IPS-NIHi7 (cell line): ENCODE measurements at regions not wholly inside any gene's neighbourhood (a gene's known extent, or its start where the extent isn't known, plus 50 kb on each side); places are given as distances from the start of the nearest gene placed in this dataset.

Experiments used
- DNase-seq: peaks from one replicate; pipeline ENCODE4 v3.0.0; 2012; ENCODE audit warnings: mixed read lengths; ENCODE audit errors: extremely low spot score

DNA sequence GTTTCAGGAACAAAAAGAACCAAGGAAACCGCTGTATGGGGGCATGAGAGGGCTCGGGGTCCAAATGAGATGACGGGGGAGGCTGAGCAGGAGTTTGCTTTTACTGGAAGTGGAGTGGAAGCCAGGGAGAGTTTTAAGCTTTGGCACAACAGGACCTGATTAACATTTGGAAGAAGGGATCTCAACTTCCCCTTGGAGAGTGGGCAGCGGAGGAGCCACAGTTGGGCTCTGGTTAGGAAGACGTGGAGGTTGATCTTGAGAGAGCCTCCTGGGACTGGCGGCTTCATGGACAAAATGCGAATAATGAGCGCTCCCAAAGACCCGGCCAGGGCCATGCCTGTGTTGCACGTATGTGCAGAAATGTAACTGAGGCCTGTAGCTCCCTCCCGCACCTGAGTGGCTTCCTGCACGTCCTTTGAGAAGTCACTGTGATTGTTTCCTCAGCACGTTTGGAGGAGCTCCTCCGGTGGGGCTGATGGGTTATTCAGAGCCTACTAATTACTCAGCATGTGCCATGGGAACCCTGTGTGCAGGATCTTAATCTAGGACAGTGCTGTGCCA is 595.3 kb upstream of the MGMT start:
- DNase-seq: no peak

GRCh38 chr10:128873411-128874054 is 593.5 kb upstream of the MGMT start:
- no peak for DNase-seq

DNA sequence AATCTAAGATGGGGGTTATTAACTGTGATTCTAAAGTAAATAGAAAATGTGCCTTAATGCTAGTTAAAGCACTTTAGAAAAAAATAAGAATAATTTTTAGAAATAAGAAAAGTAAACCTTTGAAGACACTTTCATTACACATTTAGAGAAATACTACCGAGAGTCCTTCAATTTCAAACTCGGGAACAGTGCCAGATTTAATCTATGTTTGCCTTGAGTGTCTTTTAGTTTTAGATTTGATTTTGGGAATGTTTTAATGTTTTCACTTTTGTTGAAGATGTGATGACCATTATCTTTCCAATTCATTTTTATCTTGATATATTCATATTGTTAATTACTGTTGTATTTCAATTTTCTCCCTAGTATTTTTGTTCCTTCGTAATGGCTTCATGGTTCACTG is 592.7 kb upstream of the MGMT start:
- no peak for DNase-seq

GRCh38 chr10:128875030-128875744 is 591.9 kb upstream of the MGMT start:
- no peak for DNase-seq

GRCh38 chr10:128875956-128876736 is 590.9 kb upstream of the MGMT start:
- no peak for DNase-seq

DNA sequence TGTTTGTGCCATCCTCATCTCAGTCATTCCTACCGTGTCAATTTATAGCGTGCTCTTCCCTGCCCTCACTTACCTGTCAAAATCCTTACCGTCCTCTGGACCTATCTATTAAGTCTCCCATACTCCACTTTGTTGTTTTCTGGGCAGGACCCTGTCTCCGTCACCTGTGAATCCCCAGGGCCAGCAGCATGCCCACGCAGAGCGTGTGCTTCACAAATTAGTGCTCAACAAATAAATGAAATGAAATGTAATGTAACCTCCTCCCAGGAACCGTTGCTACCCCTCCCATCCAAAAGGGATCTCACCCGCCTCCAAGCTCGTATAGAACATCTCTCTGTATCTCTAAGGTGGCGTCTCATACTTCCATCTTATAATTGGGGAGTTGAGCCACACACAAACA is 589.9 kb upstream of the MGMT start:
- DNase-seq: no peak

DNA sequence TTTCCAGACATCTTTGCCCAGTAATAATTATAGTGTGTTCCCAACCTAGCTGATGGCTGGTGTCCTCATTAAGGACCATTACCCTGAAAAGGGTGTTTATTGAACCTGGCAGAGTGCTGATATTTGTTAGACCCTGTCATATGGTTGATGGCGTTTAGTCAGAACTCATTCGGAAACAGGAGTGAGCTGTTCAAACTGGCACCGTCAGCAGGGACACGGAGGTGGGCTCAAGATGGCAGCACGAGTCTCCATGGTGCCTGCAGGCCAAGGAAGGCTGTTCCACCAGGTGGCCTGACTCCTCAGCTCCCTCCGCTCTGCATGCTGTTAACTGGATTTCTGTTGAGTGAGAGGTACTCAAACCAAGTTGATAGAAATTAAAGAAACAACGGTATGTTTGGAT is 589.1 kb upstream of the MGMT start:
- DNase-seq: no peak

GRCh38 chr10:128879030-128879429 is 588.0 kb upstream of the MGMT start:
- DNase-seq: no peak

GRCh38 chr10:128879441-128880140 is 587.5 kb upstream of the MGMT start:
- no peak for DNase-seq

GRCh38 chr10:128880159-128880725 is 586.8 kb upstream of the MGMT start:
- DNase-seq: no peak

- no peak for DNase-seq
These were observed 586.0 kb upstream of the MGMT start for GRCh38 chr10:128881086-128881485.

- no peak for DNase-seq
These were observed 583.6 kb upstream of the MGMT start for GRCh38 chr10:128883231-128884032.

GRCh38 chr10:128884033-128884425 is 583.0 kb upstream of the MGMT start:
- DNase-seq: no peak

- DNase-seq: no peak
These were observed 582.5 kb upstream of the MGMT start for GRCh38 chr10:128884496-128885072.

DNA sequence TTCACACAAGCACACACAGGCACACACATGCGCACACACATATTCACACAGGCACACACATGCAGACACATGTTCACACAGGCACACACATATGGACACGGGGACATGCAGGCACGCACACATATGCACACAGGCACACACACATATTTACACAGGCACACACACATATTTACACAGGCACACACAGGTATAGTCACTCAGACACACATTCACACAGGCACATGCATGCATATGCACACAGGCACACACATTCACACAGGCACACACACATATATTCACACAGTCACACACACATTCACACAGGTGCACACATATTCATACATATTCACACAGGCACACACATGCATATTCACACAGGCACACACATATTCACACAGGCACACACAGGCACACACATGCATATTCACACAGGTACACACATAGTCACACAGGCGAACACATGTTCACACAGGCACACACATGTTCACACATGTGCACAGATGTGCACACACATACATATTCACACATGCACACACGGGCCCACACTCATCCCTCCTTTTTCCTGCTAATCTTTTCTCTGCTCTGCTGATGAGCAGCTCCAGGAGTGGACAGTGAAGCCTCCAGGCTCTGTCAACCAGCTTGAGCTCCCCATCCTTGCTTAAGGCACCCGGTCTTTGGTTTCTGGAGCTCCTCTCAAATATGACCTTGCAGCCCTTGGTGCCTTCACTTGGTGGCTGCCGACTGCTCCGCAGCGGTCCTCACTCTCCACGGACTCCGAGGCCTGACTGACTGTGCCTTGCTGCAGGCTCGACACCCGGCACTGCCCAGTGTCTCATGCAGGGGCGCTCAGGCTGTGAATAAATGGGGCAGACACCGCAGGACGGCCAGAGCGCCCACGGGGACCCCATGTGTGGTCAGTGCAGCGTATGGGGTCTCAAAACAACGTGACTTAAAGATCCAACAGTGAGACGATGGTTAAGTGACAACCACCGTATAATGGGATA is 581.2 kb upstream of the MGMT start:
- no peak for DNase-seq

GRCh38 chr10:128887856-128888255 is 579.2 kb upstream of the MGMT start:
- DNase-seq: no peak

GRCh38 chr10:128892005-128892404 is 575.0 kb upstream of the MGMT start:
- no peak for DNase-seq

GRCh38 chr10:128894641-128895040 is 572.4 kb upstream of the MGMT start:
- no peak for DNase-seq

DNA sequence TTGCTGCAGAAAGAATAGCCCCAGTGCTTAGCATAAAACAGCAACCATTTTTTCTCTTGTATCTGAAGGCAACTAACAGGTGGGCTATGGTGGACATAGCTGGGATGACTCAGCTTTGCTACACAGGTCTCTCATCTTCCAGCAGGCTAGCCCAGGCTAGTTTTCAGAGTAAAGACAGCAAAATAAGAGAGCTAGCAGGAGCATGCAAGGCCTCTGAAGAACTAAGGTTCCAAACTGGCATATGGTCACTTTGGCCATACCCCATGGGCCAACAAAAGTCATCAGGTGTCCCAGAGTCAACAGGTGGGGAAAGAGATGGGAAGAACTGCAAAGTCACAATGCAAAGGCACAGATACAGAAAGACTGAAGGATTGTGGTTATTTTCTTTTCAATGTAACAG is 571.6 kb upstream of the MGMT start:
- DNase-seq: no peak
